ENCODE measurements at regions not wholly inside any gene's neighbourhood (a gene's known extent, or its start where the extent isn't known, plus 50 kb on each side); places are given as distances from the start of the nearest gene placed in this dataset.

GRCh38 chr11:92556431-92556830, 331.8 kb downstream of the FAT3 start:
- TF ChIP-seq EZH2 (IDR thresholded peaks at IDR 0.05; ENCODE audit: borderline replicate concordance, low read length): no peak
- TF ChIP-seq CTCF (conservative IDR thresholded peaks at IDR 0.05 in 1 of 2, IDR thresholded peaks at IDR 0.05 in 1 of 2; ENCODE audit: extremely low read depth in 1 of 2, insufficient read depth in 1 of 2, low read depth in 1 of 2, low read length in 2 of 2): no peak
